Lower leg skin (tissue), 3 donors: ENCODE measurements at regions not wholly inside any gene's neighbourhood (a gene's known extent, or its start where the extent isn't known, plus 50 kb on each side); places are given as distances from the start of the nearest gene placed in this dataset.

Experiments
- POLR2A ChIP-seq, 2 donors: fragments of 450-650 bp; IDR thresholded peaks; one replicate each; pipeline ENCODE4 v1.6.1; 2016 to 2017; ENCODE audit warnings: antibody characterized with exemption in 2 of 2, mild to moderate bottlenecking in 1 of 2, moderate library complexity in 1 of 2
- TF ChIP-seq, protein P1 (sequence below), 3 donors: fragments of 450-650 bp; IDR thresholded peaks; one replicate each; pipeline ENCODE4 v1.5.1; 2016; ENCODE audit warnings: antibody characterized with exemption in 3 of 3, mild to moderate bottlenecking in 3 of 3, moderate library complexity in 2 of 3

DNA sequence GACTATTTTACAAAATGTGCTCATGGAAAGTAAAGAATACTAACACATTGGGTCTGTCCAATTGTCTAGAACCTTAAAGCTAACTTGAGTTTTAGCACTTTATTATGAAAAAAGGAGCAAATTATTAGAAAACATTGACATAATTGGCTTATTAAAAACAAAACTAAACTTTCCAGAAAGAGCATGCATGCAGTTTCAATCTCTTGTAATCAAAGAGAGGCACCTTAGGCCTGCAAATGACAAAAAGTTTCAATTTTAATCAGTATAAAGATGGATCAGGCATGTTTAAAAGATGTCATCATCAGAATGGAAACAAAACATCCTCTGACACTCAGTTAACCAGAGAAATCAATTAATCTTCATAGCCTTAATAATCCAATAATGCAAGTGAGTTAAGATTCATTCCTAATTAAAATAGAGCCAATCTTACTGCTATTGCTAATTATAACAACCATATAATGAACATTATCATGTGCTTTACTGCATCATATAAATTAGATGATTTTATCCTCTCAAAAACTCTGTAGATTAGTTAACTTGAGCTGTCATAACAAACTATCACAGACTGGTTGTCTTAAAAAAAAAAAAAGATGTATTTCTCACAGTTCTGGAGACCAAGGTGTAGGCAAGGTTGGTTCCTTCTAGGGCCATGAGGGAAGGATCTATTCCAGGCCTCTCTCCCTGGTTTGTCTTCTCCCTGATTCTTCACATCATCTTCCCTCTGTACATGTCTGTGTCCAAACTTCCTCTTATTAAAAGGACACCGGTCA lies 131.4 kb downstream of the RPAP3 start:
- TF ChIP-seq, protein P1, sequence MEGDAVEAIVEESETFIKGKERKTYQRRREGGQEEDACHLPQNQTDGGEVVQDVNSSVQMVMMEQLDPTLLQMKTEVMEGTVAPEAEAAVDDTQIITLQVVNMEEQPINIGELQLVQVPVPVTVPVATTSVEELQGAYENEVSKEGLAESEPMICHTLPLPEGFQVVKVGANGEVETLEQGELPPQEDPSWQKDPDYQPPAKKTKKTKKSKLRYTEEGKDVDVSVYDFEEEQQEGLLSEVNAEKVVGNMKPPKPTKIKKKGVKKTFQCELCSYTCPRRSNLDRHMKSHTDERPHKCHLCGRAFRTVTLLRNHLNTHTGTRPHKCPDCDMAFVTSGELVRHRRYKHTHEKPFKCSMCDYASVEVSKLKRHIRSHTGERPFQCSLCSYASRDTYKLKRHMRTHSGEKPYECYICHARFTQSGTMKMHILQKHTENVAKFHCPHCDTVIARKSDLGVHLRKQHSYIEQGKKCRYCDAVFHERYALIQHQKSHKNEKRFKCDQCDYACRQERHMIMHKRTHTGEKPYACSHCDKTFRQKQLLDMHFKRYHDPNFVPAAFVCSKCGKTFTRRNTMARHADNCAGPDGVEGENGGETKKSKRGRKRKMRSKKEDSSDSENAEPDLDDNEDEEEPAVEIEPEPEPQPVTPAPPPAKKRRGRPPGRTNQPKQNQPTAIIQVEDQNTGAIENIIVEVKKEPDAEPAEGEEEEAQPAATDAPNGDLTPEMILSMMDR (IDR thresholded peaks at IDR 0.05): no peak
- TF ChIP-seq POLR2A (IDR thresholded peaks at IDR 0.05): no peak
